Mammary epithelial cell (primary cell): ENCODE measurements at regions not wholly inside any gene's neighbourhood (a gene's known extent, or its start where the extent isn't known, plus 50 kb on each side); places are given as distances from the start of the nearest gene placed in this dataset.

Experiments used
- CTCF ChIP-seq, 2 donors: IDR thresholded peaks in 1 of 2; conservative IDR thresholded peaks in 1 of 2; 2 replicates each; pipeline ENCODE4 v1.5.1; 2011 to 2012; ENCODE audit warnings: inconsistent platforms in 2 of 2, low read length in 2 of 2, mild to moderate bottlenecking in 2 of 2, control low read depth in 1 of 2, low read depth in 1 of 2; ENCODE audit not compliant: insufficient read depth in 1 of 2; ENCODE audit errors: extremely low read depth in 1 of 2
- EZH2 ChIP-seq: IDR thresholded peaks from 2 replicates; pipeline ENCODE4 v1.6.1; 2012; ENCODE audit warnings: low read length, inconsistent platforms, borderline replicate concordance

GRCh38 chr16:72311426-72311825, 139.5 kb upstream of the PMFBP1 start:
- TF ChIP-seq CTCF (conservative IDR thresholded peaks at IDR 0.05 in 1 of 2, IDR thresholded peaks at IDR 0.05 in 1 of 2; ENCODE audit: extremely low read depth in 1 of 2, insufficient read depth in 1 of 2, low read depth in 1 of 2, low read length in 2 of 2) (no peak), EZH2 (no peak)
